GM23338 (cell line): ENCODE measurements at regions not wholly inside any gene's neighbourhood (a gene's known extent, or its start where the extent isn't known, plus 50 kb on each side); places are given as distances from the start of the nearest gene placed in this dataset.

Source experiments
- ATAC-seq: fragments of 200-7000 bp; cut with Tn5 transposase; 3 replicates; pipeline ENCODE4 v1.9.1; 2020
- DNase-seq: peaks from one replicate; pipeline ENCODE4 v3.0.0-alpha.2; 2015; ENCODE audit warnings: low spot score
- H2AFZ ChIP-seq: fragments of 200-600 bp; sonication (generic); 2 replicates; pipeline ENCODE4 v1.8.0; 2016; ENCODE audit warnings: antibody characterized with exemption, mild to moderate bottlenecking, moderate library complexity
- H3F3A ChIP-seq: fragments of 200-600 bp; sonication (generic); replicated peaks from 2 replicates; pipeline ENCODE4 v1.8.0; 2017; ENCODE audit warnings: antibody characterized with exemption, mixed run types, low read depth
- H3K27ac ChIP-seq: fragments of 200-600 bp; sonication (generic); 2 replicates; pipeline ENCODE4 v1.6.1; 2016; ENCODE audit warnings: low read depth
- H3K27me3 ChIP-seq: fragments of 200-600 bp; sonication (generic); 2 replicates; pipeline ENCODE4 v1.8.0; 2016; ENCODE audit warnings: mild to moderate bottlenecking, mixed run types, moderate library complexity; ENCODE audit not compliant: insufficient read depth
- H3K36me3 ChIP-seq: fragments of 200-600 bp; sonication (generic); 2 replicates; pipeline ENCODE4 v1.8.0; 2016; ENCODE audit warnings: mild to moderate bottlenecking; ENCODE audit not compliant: insufficient read depth
- H3K4me1 ChIP-seq: fragments of 200-600 bp; sonication (generic); 2 replicates; pipeline ENCODE4 v1.8.0; 2016; ENCODE audit warnings: mild to moderate bottlenecking, moderate library complexity; ENCODE audit not compliant: insufficient read depth
- H3K4me2 ChIP-seq: fragments of 200-600 bp; sonication (generic); 2 replicates; pipeline ENCODE4 v1.7.1; 2017; ENCODE audit warnings: mixed run types
- H3K4me3 ChIP-seq: fragments of 200-600 bp; sonication (generic); 2 replicates; pipeline ENCODE4 v1.6.1; 2016; ENCODE audit warnings: mixed run types
- H3K79me2 ChIP-seq: fragments of 200-600 bp; sonication (generic); replicated peaks from 2 replicates; pipeline ENCODE4 v1.8.0; 2017; ENCODE audit warnings: mild to moderate bottlenecking; ENCODE audit not compliant: insufficient read depth
- H3K9me2 ChIP-seq: fragments of 200-600 bp; sonication (generic); 2 replicates; pipeline ENCODE4 v1.8.0; 2017; ENCODE audit not compliant: insufficient read depth
- H4K20me1 ChIP-seq: fragments of 200-600 bp; sonication (generic); replicated peaks from 2 replicates; pipeline ENCODE4 v1.8.0; 2017; ENCODE audit warnings: mild to moderate bottlenecking; ENCODE audit not compliant: insufficient read depth
- H3K27ac Mint-ChIP-seq: 2 replicates; pipeline ENCODE4 v1.8.0; 2020; ENCODE audit warnings: inconsistent platforms, mild to moderate bottlenecking, moderate library complexity, mixed read lengths
- H3K27me3 Mint-ChIP-seq: 3 replicates; pipeline ENCODE4 v1.8.0; 2022; ENCODE audit warnings: low read depth, mild to moderate bottlenecking, moderate library complexity, mixed read lengths, inconsistent platforms; ENCODE audit not compliant: insufficient read depth, poor library complexity
- H3K36me3 Mint-ChIP-seq: 3 replicates; pipeline ENCODE4 v1.8.0; 2021; ENCODE audit warnings: low read depth, mild to moderate bottlenecking, inconsistent platforms, moderate library complexity, mixed read lengths
- H3K4me1 Mint-ChIP-seq: 3 replicates; pipeline ENCODE4 v1.8.0; 2020; ENCODE audit warnings: mild to moderate bottlenecking, inconsistent platforms, mixed read lengths
- H3K4me3 Mint-ChIP-seq: 3 replicates; pipeline ENCODE4 v1.8.0; 2021; ENCODE audit warnings: moderate library complexity, mild to moderate bottlenecking, inconsistent platforms, mixed read lengths
- H3K9me3 Mint-ChIP-seq: 3 replicates; pipeline ENCODE4 v1.8.0; 2020; ENCODE audit warnings: moderate library complexity, mild to moderate bottlenecking, inconsistent platforms, mixed read lengths
- CREB1 ChIP-seq: fragments of 250-450 bp; sonication (Bioruptor Pico); IDR thresholded peaks from 2 replicates; pipeline ENCODE4 v1.5.0; 2020; ENCODE audit warnings: low read depth, mild to moderate bottlenecking, moderate library complexity
- CTCF ChIP-seq, 2 experiments: fragments of 200-600 bp in 1 of 2; sonication (generic) in 1 of 2; conservative IDR thresholded peaks; 2 replicates each; pipeline versions ENCODE4 v1.5.1 to v1.6.1; 2016 to 2017; ENCODE audit warnings: antibody characterized with exemption in 2 of 2, low read depth in 2 of 2, mild to moderate bottlenecking in 2 of 2, moderate library complexity in 1 of 2
- ETS1 ChIP-seq: IDR thresholded peaks from 2 replicates; pipeline ENCODE4 v1.6.1; 2016; ENCODE audit warnings: antibody characterized with exemption
- EZH2 ChIP-seq: fragments of 200-600 bp; sonication (generic); IDR thresholded peaks from one replicate; pipeline ENCODE4 v1.8.0; 2017; ENCODE audit warnings: antibody characterized with exemption, mild to moderate bottlenecking, low read depth; ENCODE audit not compliant: unreplicated experiment
- EZH2phosphoT487 ChIP-seq: fragments of 200-600 bp; sonication (generic); IDR thresholded peaks from one replicate; pipeline ENCODE4 v1.8.1; 2018; ENCODE audit warnings: antibody characterized with exemption; ENCODE audit not compliant: unreplicated experiment
- JUNB ChIP-seq: IDR thresholded peaks from one replicate; pipeline ENCODE4 v1.6.1; 2016; ENCODE audit warnings: antibody characterized with exemption; ENCODE audit not compliant: unreplicated experiment
- NANOG ChIP-seq: IDR thresholded peaks from 2 replicates; pipeline ENCODE4 v1.6.1; 2016; ENCODE audit warnings: antibody characterized with exemption, borderline replicate concordance
- POLR2AphosphoS5 ChIP-seq: IDR thresholded peaks from 2 replicates; pipeline ENCODE4 v1.6.1; 2016; ENCODE audit warnings: antibody characterized with exemption, low read depth
- REST ChIP-seq: IDR thresholded peaks from one replicate; pipeline ENCODE4 v1.6.1; 2018; ENCODE audit warnings: antibody characterized with exemption; ENCODE audit not compliant: unreplicated experiment
- STAT1 ChIP-seq: IDR thresholded peaks from one replicate; pipeline ENCODE4 v1.6.1; 2016; ENCODE audit warnings: antibody characterized with exemption; ENCODE audit not compliant: unreplicated experiment
- ZNF114 ChIP-seq: fragments of 250-450 bp; sonication (Bioruptor Pico); IDR thresholded peaks from 2 replicates; pipeline ENCODE4 v1.5.0; 2020; ENCODE audit warnings: mild to moderate bottlenecking, moderate library complexity
- ZNF331 ChIP-seq: fragments of 250-450 bp; sonication (Bioruptor Pico); IDR thresholded peaks from 2 replicates; pipeline ENCODE4 v1.5.0; 2020; ENCODE audit warnings: low read depth, mild to moderate bottlenecking, moderate library complexity

- no peak for TF ChIP-seq REST
- TF ChIP-seq POLR2AphosphoS5 = no peak
Measured at GRCh38 chr5:32503261-32503660, 58.7 kb upstream of the ZFR start (continued).

GRCh38 chr5:32501071-32502002 is 56.8 kb upstream of the ZFR start:
- Histone ChIP-seq H2AFZ (no peak overlapping the region), H4K20me1 (no peaks in the 10 kb centered on the region), H3K27ac (no peak overlapping the region), H3K9me2 (no peaks in the 10 kb centered on the region), H3F3A (0 out of 2 replicates have a peak, but pooled peaks cover 3% of the 10 kb centered on the region), H3K36me3 (no peaks in the 10 kb centered on the region), H3K79me2 (no peaks in the 10 kb centered on the region), H3K4me3 (peak overlapping the region; percentile 37), H3K4me1 (peaks cover 46% of the 10 kb centered on the region), H3K27me3 (peaks cover 69% of the 10 kb centered on the region), H3K4me2 (peak overlapping the region; percentile 81)
- H3K27ac Mint-ChIP-seq = no peak overlapping the region
- H3K9me3 Mint-ChIP-seq = no peaks in the 10 kb centered on the region
- H3K4me1 Mint-ChIP-seq = peaks cover 48% of the 10 kb centered on the region
- peak overlapping the region; percentile 56 for H3K4me3 Mint-ChIP-seq
- H3K36me3 Mint-ChIP-seq = no peaks in the 10 kb centered on the region
- peak; percentile 24 for ATAC-seq
- peaks cover 41% of the 10 kb centered on the region for H3K27me3 Mint-ChIP-seq
- DNase-seq = peak; percentile 39
- TF ChIP-seq ZNF331 (no peak), STAT1 (no peak), JUNB (no peak), NANOG (no peak), POLR2AphosphoS5 (no peak), CTCF (conservative IDR thresholded peaks at IDR 0.05; ENCODE audit: low read depth in 2 of 2) (no peak), ETS1 (no peak), REST (no peak), EZH2 (no peak), ZNF114 (CRISPR knock-in tag) (no peak), EZH2phosphoT487 (no peak), CREB1 (CRISPR knock-in tag) (no peak)
